Loucy (cell line): ENCODE measurements at regions not wholly inside any gene's neighbourhood (a gene's known extent, or its start where the extent isn't known, plus 50 kb on each side); places are given as distances from the start of the nearest gene placed in this dataset.

Experiments
- H2AFZ ChIP-seq: fragments of 200-600 bp; sonication (generic); 2 replicates; pipeline ENCODE4 v1.6.0; 2016; ENCODE audit warnings: antibody characterized with exemption, mild to moderate bottlenecking, low read length, moderate library complexity
- H3F3A ChIP-seq: fragments of 200-600 bp; 2 replicates; pipeline ENCODE4 v1.6.0; 2016; ENCODE audit warnings: antibody characterized with exemption, low read depth, mild to moderate bottlenecking
- H3K27me3 ChIP-seq: fragments of 200-600 bp; sonication (generic); 2 replicates; pipeline ENCODE4 v1.6.1; 2014; ENCODE audit warnings: low read length, mild to moderate bottlenecking; ENCODE audit not compliant: insufficient read depth, poor library complexity, severe bottlenecking
- H3K36me3 ChIP-seq: fragments of 200-600 bp; sonication (generic); 2 replicates; pipeline ENCODE4 v1.6.1; 2016; ENCODE audit warnings: low read length; ENCODE audit not compliant: insufficient read depth
- H3K4me1 ChIP-seq: fragments of 200-600 bp; sonication (generic); 2 replicates; pipeline ENCODE4 v1.5.1; 2014; ENCODE audit warnings: low read length, mild to moderate bottlenecking; ENCODE audit not compliant: insufficient read depth, poor library complexity, severe bottlenecking
- H3K4me2 ChIP-seq: fragments of 200-600 bp; sonication (generic); 2 replicates; pipeline ENCODE4 v1.6.0; 2014; ENCODE audit warnings: antibody characterized with exemption, low read length, low read depth, mild to moderate bottlenecking; ENCODE audit not compliant: poor library complexity, severe bottlenecking
- H3K4me3 ChIP-seq: fragments of 200-600 bp; sonication (generic); 2 replicates; pipeline ENCODE4 v1.5.1; 2014; ENCODE audit warnings: low read length, mild to moderate bottlenecking, mixed read lengths; ENCODE audit not compliant: poor library complexity, severe bottlenecking
- H3K79me2 ChIP-seq: fragments of 200-600 bp; sonication (generic); 2 replicates; pipeline ENCODE4 v1.6.1; 2014; ENCODE audit warnings: low read length; ENCODE audit not compliant: insufficient read depth
- H3K9ac ChIP-seq: fragments of 200-600 bp; sonication (generic); 2 replicates; pipeline ENCODE4 v1.6.0; 2014; ENCODE audit warnings: mild to moderate bottlenecking, low read depth, low read length, moderate library complexity; ENCODE audit not compliant: poor library complexity, severe bottlenecking
- H3K9me2 ChIP-seq: fragments of 200-600 bp; sonication (generic); replicated peaks from 2 replicates; pipeline ENCODE4 v1.6.1; 2016; ENCODE audit warnings: low read depth, low read length, mixed read lengths
- H3K9me3 ChIP-seq: fragments of 200-600 bp; sonication (generic); 2 replicates; pipeline ENCODE4 v1.6.1; 2014; ENCODE audit warnings: mild to moderate bottlenecking, antibody characterized with exemption, low read length, low read depth; ENCODE audit not compliant: insufficient read depth
- H4K20me1 ChIP-seq: fragments of 200-600 bp; sonication (generic); 2 replicates; pipeline ENCODE4 v1.6.0; 2014; ENCODE audit warnings: antibody characterized with exemption, low read length, mild to moderate bottlenecking; ENCODE audit not compliant: insufficient read depth, poor library complexity, severe bottlenecking
- EZH2phosphoT487 ChIP-seq: fragments of 200-600 bp; IDR thresholded peaks from 2 replicates; pipeline ENCODE4 v1.6.1; 2018; ENCODE audit warnings: antibody characterized with exemption, mild to moderate bottlenecking, moderate library complexity, borderline replicate concordance
- TF ChIP-seq, protein P1 (sequence below): fragments of 200-600 bp; sonication (generic); conservative IDR thresholded peaks from 2 replicates; pipeline ENCODE4 v1.5.1; 2014; ENCODE audit warnings: mild to moderate bottlenecking, antibody characterized with exemption, low read length

DNA sequence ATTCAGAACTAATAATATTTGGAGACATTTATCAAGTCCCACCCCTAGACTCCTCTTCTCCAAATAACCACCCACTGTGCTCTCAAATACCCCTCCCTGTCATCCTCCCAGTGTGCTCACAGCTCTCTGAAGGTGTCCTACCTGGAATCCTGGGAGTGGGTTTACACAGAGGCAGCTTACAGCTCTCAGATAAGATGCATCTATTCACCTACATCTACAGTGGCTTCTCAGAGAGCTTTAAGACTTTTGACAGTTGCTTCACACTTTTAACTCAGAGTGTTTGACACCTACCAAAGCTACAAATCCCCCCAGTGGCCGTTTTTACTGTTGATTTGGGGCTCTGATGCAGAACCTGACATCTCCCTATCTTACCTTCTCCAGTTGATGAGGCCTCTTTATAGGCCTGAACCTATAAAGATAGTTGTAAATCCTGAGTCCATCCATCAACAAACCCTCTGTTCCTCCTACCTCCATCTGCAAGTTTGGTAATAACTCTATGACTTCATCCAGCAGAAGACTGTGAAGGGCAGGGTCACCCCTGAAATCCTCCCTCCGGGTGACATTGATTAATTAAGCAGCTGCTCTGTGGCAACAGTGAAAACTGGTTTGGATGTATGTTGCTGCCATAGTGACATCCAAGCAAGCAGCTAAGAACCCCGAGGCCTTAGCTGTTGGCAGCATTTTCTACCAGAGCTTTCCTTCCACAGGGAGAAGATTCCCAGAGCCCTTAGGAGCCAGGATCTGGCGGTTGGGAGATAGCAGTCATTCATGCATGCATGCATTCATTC lies 226.1 kb upstream of the RREB1 start:
- Histone ChIP-seq H3F3A (no peaks in the 10 kb centered on the region), H3K9ac (no peak overlapping the region), H3K4me2 (no peak overlapping the region)

DNA sequence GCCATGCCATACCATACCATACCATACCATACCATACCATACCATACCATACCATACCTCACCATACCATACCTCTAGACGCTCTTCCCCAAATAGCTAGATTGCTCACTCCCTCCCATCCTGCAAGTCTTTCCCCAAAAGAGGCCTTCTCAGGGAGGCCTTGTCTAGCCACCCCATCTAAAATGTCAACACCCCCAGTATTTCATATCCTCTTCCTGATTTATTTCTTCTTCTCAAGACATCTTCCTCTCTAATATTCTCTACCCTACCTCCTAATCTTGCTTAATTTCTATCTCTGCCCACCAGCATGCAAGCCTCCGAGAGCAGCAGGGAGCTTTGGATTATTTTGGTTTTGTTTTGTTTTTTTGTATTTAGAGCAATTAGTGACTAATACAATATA lies 225.2 kb upstream of the RREB1 start:
- H3K79me2 ChIP-seq: no peaks in the 10 kb centered on the region
- H3K36me3 ChIP-seq: no peaks in the 10 kb centered on the region
- no peaks in the 10 kb centered on the region for H4K20me1 ChIP-seq
- no peaks in the 10 kb centered on the region for H3K9me2 ChIP-seq
- no peaks in the 10 kb centered on the region for H3F3A ChIP-seq
- peaks cover 35% of the 10 kb centered on the region for H3K4me1 ChIP-seq
- no peak for TF ChIP-seq EZH2phosphoT487
- TF ChIP-seq, protein P1, sequence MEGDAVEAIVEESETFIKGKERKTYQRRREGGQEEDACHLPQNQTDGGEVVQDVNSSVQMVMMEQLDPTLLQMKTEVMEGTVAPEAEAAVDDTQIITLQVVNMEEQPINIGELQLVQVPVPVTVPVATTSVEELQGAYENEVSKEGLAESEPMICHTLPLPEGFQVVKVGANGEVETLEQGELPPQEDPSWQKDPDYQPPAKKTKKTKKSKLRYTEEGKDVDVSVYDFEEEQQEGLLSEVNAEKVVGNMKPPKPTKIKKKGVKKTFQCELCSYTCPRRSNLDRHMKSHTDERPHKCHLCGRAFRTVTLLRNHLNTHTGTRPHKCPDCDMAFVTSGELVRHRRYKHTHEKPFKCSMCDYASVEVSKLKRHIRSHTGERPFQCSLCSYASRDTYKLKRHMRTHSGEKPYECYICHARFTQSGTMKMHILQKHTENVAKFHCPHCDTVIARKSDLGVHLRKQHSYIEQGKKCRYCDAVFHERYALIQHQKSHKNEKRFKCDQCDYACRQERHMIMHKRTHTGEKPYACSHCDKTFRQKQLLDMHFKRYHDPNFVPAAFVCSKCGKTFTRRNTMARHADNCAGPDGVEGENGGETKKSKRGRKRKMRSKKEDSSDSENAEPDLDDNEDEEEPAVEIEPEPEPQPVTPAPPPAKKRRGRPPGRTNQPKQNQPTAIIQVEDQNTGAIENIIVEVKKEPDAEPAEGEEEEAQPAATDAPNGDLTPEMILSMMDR: no peak
- no peak overlapping the region for H3K4me3 ChIP-seq
- no peak overlapping the region for H3K4me2 ChIP-seq
- no peak overlapping the region for H2AFZ ChIP-seq
- no peak overlapping the region for H3K9ac ChIP-seq
- no peaks in the 10 kb centered on the region for H3K27me3 ChIP-seq
- H3K9me3 ChIP-seq: no peaks in the 10 kb centered on the region

More for the DNA sequence above, 226.1 kb upstream of the RREB1 start:
- no peaks in the 10 kb centered on the region for H3K9me3 ChIP-seq
- no peak overlapping the region for H3K4me3 ChIP-seq
- H2AFZ ChIP-seq: no peak overlapping the region
- H3K27me3 ChIP-seq: no peaks in the 10 kb centered on the region
- no peaks in the 10 kb centered on the region for H3K9me2 ChIP-seq
- no peaks in the 10 kb centered on the region for H3K36me3 ChIP-seq
- TF ChIP-seq, protein P1: peak; percentile 38; the same call in 1 of the 2 replicates
- no peak for TF ChIP-seq EZH2phosphoT487
- H3K4me1 ChIP-seq: peaks cover 35% of the 10 kb centered on the region
- no peaks in the 10 kb centered on the region for H4K20me1 ChIP-seq
- no peaks in the 10 kb centered on the region for H3K79me2 ChIP-seq

DNA sequence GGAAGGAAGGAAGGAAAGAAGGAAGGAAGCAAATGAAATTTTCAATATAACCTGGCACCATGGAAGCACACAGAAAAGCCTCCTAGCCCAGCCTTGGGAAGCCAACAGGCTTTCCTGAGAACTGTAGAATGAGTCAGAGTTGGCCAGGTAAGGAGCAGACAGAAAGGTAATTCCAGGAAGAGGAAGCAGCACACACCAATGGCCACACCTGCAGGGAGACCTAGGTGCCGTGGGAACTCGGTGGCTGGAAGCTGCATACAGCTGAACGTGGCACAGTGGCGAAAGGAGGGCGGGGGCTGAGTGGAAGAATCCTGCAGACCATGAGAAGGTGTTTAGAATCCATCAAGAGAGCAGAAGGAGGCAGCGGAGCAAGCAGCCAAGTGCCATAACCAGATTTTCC lies 224.8 kb upstream of the RREB1 start:
- Histone ChIP-seq H2AFZ (no peak overlapping the region), H3K79me2 (no peaks in the 10 kb centered on the region), H3K4me1 (peaks cover 35% of the 10 kb centered on the region), H3K36me3 (no peaks in the 10 kb centered on the region), H3K9ac (no peak overlapping the region), H3K4me2 (no peak overlapping the region), H3K4me3 (no peak overlapping the region), H3K9me3 (no peaks in the 10 kb centered on the region), H4K20me1 (no peaks in the 10 kb centered on the region), H3K27me3 (no peaks in the 10 kb centered on the region), H3K9me2 (no peaks in the 10 kb centered on the region), H3F3A (no peaks in the 10 kb centered on the region)
- TF ChIP-seq EZH2phosphoT487: no peak
- TF ChIP-seq, protein P1: no peak
